GM23338 (cell line): ENCODE measurements at regions not wholly inside any gene's neighbourhood (a gene's known extent, or its start where the extent isn't known, plus 50 kb on each side); places are given as distances from the start of the nearest gene placed in this dataset.

Source experiments
- ATAC-seq: fragments of 200-7000 bp; cut with Tn5 transposase; 3 replicates; pipeline ENCODE4 v1.9.1; 2020
- DNase-seq: peaks from one replicate; pipeline ENCODE4 v3.0.0-alpha.2; 2015; ENCODE audit warnings: low spot score
- H2AFZ ChIP-seq: fragments of 200-600 bp; sonication (generic); 2 replicates; pipeline ENCODE4 v1.8.0; 2016; ENCODE audit warnings: antibody characterized with exemption, mild to moderate bottlenecking, moderate library complexity
- H3F3A ChIP-seq: fragments of 200-600 bp; sonication (generic); replicated peaks from 2 replicates; pipeline ENCODE4 v1.8.0; 2017; ENCODE audit warnings: antibody characterized with exemption, mixed run types, low read depth
- H3K27ac ChIP-seq: fragments of 200-600 bp; sonication (generic); 2 replicates; pipeline ENCODE4 v1.6.1; 2016; ENCODE audit warnings: low read depth
- H3K27me3 ChIP-seq: fragments of 200-600 bp; sonication (generic); 2 replicates; pipeline ENCODE4 v1.8.0; 2016; ENCODE audit warnings: mild to moderate bottlenecking, mixed run types, moderate library complexity; ENCODE audit not compliant: insufficient read depth
- H3K36me3 ChIP-seq: fragments of 200-600 bp; sonication (generic); 2 replicates; pipeline ENCODE4 v1.8.0; 2016; ENCODE audit warnings: mild to moderate bottlenecking; ENCODE audit not compliant: insufficient read depth
- H3K4me1 ChIP-seq: fragments of 200-600 bp; sonication (generic); 2 replicates; pipeline ENCODE4 v1.8.0; 2016; ENCODE audit warnings: mild to moderate bottlenecking, moderate library complexity; ENCODE audit not compliant: insufficient read depth
- H3K4me2 ChIP-seq: fragments of 200-600 bp; sonication (generic); 2 replicates; pipeline ENCODE4 v1.7.1; 2017; ENCODE audit warnings: mixed run types
- H3K4me3 ChIP-seq: fragments of 200-600 bp; sonication (generic); 2 replicates; pipeline ENCODE4 v1.6.1; 2016; ENCODE audit warnings: mixed run types
- H3K79me2 ChIP-seq: fragments of 200-600 bp; sonication (generic); replicated peaks from 2 replicates; pipeline ENCODE4 v1.8.0; 2017; ENCODE audit warnings: mild to moderate bottlenecking; ENCODE audit not compliant: insufficient read depth
- H3K9me2 ChIP-seq: fragments of 200-600 bp; sonication (generic); 2 replicates; pipeline ENCODE4 v1.8.0; 2017; ENCODE audit not compliant: insufficient read depth
- H4K20me1 ChIP-seq: fragments of 200-600 bp; sonication (generic); replicated peaks from 2 replicates; pipeline ENCODE4 v1.8.0; 2017; ENCODE audit warnings: mild to moderate bottlenecking; ENCODE audit not compliant: insufficient read depth
- H3K27ac Mint-ChIP-seq: 2 replicates; pipeline ENCODE4 v1.8.0; 2020; ENCODE audit warnings: inconsistent platforms, mild to moderate bottlenecking, moderate library complexity, mixed read lengths
- H3K27me3 Mint-ChIP-seq: 3 replicates; pipeline ENCODE4 v1.8.0; 2022; ENCODE audit warnings: low read depth, mild to moderate bottlenecking, moderate library complexity, mixed read lengths, inconsistent platforms; ENCODE audit not compliant: insufficient read depth, poor library complexity
- H3K36me3 Mint-ChIP-seq: 3 replicates; pipeline ENCODE4 v1.8.0; 2021; ENCODE audit warnings: low read depth, mild to moderate bottlenecking, inconsistent platforms, moderate library complexity, mixed read lengths
- H3K4me1 Mint-ChIP-seq: 3 replicates; pipeline ENCODE4 v1.8.0; 2020; ENCODE audit warnings: mild to moderate bottlenecking, inconsistent platforms, mixed read lengths
- H3K4me3 Mint-ChIP-seq: 3 replicates; pipeline ENCODE4 v1.8.0; 2021; ENCODE audit warnings: moderate library complexity, mild to moderate bottlenecking, inconsistent platforms, mixed read lengths
- H3K9me3 Mint-ChIP-seq: 3 replicates; pipeline ENCODE4 v1.8.0; 2020; ENCODE audit warnings: moderate library complexity, mild to moderate bottlenecking, inconsistent platforms, mixed read lengths
- CREB1 ChIP-seq: fragments of 250-450 bp; sonication (Bioruptor Pico); IDR thresholded peaks from 2 replicates; pipeline ENCODE4 v1.5.0; 2020; ENCODE audit warnings: low read depth, mild to moderate bottlenecking, moderate library complexity
- JUNB ChIP-seq: IDR thresholded peaks from one replicate; pipeline ENCODE4 v1.6.1; 2016; ENCODE audit warnings: antibody characterized with exemption; ENCODE audit not compliant: unreplicated experiment
- NANOG ChIP-seq: IDR thresholded peaks from 2 replicates; pipeline ENCODE4 v1.6.1; 2016; ENCODE audit warnings: antibody characterized with exemption, borderline replicate concordance
- POLR2AphosphoS5 ChIP-seq: IDR thresholded peaks from 2 replicates; pipeline ENCODE4 v1.6.1; 2016; ENCODE audit warnings: antibody characterized with exemption, low read depth
- STAT1 ChIP-seq: IDR thresholded peaks from one replicate; pipeline ENCODE4 v1.6.1; 2016; ENCODE audit warnings: antibody characterized with exemption; ENCODE audit not compliant: unreplicated experiment
- TF ChIP-seq, protein P1 (sequence below): fragments of 250-450 bp; sonication (Bioruptor Pico); IDR thresholded peaks from 2 replicates; pipeline ENCODE4 v1.5.0; 2020; ENCODE audit warnings: mild to moderate bottlenecking, moderate library complexity
- TF ChIP-seq, protein P2 (sequence below), 2 experiments: fragments of 200-600 bp in 1 of 2; sonication (generic) in 1 of 2; conservative IDR thresholded peaks; 2 replicates each; pipeline versions ENCODE4 v1.5.1 to v1.6.1; 2016 to 2017; ENCODE audit warnings: antibody characterized with exemption in 2 of 2, low read depth in 2 of 2, mild to moderate bottlenecking in 2 of 2, moderate library complexity in 1 of 2
- TF ChIP-seq, protein P3 (sequence below): IDR thresholded peaks from one replicate; pipeline ENCODE4 v1.6.1; 2018; ENCODE audit warnings: antibody characterized with exemption; ENCODE audit not compliant: unreplicated experiment

DNA sequence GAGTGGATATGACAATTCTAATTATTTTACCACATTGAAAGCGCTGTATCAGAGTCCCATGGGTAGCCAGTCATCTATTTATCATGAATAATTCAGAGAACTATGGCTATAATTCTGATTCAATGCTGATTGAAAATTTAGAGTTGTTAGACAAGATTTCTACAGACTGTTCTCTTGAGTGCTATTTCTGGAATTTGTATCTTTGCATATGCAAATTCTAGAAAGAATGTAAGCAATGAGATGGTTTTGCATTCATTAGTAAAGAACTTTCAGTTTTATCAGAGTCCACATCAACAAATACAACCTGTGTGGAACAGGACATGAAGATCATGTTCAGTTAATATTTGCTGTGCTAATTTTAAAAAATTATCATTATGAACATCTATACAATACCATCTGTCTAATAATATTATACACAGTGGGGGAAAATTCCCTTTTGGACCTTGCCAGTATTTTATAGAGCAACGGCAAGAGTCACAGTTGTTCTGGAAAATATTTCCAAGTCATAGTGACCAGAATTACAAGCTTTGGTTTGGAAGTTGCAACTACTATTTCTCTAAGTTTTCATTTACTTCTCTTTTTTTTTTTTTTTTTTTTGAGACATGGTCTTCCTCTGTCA lies 372.7 kb upstream of the PTGER4 start (continued):
- TF ChIP-seq, protein P1, sequence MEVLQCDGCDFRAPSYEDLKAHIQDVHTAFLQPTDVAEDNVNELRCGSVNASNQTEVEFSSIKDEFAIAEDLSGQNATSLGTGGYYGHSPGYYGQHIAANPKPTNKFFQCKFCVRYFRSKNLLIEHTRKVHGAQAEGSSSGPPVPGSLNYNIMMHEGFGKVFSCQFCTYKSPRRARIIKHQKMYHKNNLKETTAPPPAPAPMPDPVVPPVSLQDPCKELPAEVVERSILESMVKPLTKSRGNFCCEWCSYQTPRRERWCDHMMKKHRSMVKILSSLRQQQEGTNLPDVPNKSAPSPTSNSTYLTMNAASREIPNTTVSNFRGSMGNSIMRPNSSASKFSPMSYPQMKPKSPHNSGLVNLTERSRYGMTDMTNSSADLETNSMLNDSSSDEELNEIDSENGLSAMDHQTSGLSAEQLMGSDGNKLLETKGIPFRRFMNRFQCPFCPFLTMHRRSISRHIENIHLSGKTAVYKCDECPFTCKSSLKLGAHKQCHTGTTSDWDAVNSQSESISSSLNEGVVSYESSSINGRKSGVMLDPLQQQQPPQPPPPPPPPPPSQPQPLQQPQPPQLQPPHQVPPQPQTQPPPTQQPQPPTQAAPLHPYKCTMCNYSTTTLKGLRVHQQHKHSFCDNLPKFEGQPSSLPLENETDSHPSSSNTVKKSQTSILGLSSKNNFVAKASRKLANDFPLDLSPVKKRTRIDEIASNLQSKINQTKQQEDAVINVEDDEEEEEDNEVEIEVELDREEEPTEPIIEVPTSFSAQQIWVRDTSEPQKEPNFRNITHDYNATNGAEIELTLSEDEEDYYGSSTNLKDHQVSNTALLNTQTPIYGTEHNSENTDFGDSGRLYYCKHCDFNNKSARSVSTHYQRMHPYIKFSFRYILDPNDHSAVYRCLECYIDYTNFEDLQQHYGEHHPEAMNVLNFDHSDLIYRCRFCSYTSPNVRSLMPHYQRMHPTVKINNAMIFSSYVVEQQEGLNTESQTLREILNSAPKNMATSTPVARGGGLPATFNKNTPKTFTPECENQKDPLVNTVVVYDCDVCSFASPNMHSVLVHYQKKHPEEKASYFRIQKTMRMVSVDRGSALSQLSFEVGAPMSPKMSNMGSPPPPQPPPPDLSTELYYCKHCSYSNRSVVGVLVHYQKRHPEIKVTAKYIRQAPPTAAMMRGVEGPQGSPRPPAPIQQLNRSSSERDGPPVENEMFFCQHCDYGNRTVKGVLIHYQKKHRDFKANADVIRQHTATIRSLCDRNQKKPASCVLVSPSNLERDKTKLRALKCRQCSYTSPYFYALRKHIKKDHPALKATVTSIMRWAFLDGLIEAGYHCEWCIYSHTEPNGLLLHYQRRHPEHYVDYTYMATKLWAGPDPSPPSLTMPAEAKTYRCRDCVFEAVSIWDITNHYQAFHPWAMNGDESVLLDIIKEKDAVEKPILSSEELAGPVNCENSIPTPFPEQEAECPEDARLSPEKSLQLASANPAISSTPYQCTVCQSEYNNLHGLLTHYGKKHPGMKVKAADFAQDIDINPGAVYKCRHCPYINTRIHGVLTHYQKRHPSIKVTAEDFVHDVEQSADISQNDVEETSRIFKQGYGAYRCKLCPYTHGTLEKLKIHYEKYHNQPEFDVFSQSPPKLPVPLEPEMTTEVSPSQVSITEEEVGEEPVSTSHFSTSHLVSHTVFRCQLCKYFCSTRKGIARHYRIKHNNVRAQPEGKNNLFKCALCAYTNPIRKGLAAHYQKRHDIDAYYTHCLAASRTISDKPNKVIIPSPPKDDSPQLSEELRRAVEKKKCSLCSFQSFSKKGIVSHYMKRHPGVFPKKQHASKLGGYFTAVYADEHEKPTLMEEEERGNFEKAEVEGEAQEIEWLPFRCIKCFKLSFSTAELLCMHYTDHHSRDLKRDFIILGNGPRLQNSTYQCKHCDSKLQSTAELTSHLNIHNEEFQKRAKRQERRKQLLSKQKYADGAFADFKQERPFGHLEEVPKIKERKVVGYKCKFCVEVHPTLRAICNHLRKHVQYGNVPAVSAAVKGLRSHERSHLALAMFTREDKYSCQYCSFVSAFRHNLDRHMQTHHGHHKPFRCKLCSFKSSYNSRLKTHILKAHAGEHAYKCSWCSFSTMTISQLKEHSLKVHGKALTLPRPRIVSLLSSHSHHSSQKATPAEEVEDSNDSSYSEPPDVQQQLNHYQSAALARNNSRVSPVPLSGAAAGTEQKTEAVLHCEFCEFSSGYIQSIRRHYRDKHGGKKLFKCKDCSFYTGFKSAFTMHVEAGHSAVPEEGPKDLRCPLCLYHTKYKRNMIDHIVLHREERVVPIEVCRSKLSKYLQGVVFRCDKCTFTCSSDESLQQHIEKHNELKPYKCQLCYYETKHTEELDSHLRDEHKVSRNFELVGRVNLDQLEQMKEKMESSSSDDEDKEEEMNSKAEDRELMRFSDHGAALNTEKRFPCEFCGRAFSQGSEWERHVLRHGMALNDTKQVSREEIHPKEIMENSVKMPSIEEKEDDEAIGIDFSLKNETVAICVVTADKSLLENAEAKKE (CRISPR knock-in tag): no peak
- TF ChIP-seq CREB1 (CRISPR knock-in tag) (no peak), NANOG (no peak), STAT1 (no peak), POLR2AphosphoS5 (no peak), JUNB (no peak)

DNA sequence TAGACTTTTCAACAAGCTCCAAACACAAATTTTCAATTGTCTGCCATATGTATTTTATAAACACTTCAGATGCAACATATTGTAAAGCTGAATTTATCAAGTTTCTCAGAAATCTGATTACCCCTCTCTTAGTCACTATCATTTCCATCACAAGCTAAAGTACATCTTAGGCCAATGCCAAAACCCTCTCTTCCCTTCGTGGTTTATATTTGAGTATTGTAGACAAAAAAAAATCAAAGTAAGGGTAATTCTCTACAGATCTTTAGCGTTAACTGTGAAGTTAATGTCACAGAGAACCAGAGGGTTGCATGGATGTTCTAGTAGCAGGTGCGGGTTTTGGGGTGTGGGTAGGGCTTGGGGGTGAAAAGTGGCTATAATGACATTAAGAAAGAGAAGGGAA lies 387.7 kb upstream of the PTGER4 start:
- Histone ChIP-seq H3K4me2 (no peak overlapping the region), H2AFZ (no peak overlapping the region), H3K9me2 (peaks cover 9% of the 10 kb centered on the region), H3K36me3 (no peaks in the 10 kb centered on the region), H3F3A (no peaks in the 10 kb centered on the region), H4K20me1 (no peaks in the 10 kb centered on the region), H3K27me3 (no peaks in the 10 kb centered on the region), H3K4me1 (no peaks in the 10 kb centered on the region), H3K79me2 (no peaks in the 10 kb centered on the region), H3K27ac (no peak overlapping the region), H3K4me3 (no peak overlapping the region)
- H3K27ac Mint-ChIP-seq: no peak overlapping the region
- no peak for ATAC-seq
- no peak overlapping the region for H3K4me3 Mint-ChIP-seq
- H3K27me3 Mint-ChIP-seq: no peaks in the 10 kb centered on the region
- no peaks in the 10 kb centered on the region for H3K4me1 Mint-ChIP-seq
- no peak for DNase-seq
- H3K36me3 Mint-ChIP-seq: no peaks in the 10 kb centered on the region
- H3K9me3 Mint-ChIP-seq: no peaks in the 10 kb centered on the region
- TF ChIP-seq, protein P2, sequence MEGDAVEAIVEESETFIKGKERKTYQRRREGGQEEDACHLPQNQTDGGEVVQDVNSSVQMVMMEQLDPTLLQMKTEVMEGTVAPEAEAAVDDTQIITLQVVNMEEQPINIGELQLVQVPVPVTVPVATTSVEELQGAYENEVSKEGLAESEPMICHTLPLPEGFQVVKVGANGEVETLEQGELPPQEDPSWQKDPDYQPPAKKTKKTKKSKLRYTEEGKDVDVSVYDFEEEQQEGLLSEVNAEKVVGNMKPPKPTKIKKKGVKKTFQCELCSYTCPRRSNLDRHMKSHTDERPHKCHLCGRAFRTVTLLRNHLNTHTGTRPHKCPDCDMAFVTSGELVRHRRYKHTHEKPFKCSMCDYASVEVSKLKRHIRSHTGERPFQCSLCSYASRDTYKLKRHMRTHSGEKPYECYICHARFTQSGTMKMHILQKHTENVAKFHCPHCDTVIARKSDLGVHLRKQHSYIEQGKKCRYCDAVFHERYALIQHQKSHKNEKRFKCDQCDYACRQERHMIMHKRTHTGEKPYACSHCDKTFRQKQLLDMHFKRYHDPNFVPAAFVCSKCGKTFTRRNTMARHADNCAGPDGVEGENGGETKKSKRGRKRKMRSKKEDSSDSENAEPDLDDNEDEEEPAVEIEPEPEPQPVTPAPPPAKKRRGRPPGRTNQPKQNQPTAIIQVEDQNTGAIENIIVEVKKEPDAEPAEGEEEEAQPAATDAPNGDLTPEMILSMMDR (conservative IDR thresholded peaks at IDR 0.05; ENCODE audit: low read depth in 2 of 2): no peak
- TF ChIP-seq, protein P3, sequence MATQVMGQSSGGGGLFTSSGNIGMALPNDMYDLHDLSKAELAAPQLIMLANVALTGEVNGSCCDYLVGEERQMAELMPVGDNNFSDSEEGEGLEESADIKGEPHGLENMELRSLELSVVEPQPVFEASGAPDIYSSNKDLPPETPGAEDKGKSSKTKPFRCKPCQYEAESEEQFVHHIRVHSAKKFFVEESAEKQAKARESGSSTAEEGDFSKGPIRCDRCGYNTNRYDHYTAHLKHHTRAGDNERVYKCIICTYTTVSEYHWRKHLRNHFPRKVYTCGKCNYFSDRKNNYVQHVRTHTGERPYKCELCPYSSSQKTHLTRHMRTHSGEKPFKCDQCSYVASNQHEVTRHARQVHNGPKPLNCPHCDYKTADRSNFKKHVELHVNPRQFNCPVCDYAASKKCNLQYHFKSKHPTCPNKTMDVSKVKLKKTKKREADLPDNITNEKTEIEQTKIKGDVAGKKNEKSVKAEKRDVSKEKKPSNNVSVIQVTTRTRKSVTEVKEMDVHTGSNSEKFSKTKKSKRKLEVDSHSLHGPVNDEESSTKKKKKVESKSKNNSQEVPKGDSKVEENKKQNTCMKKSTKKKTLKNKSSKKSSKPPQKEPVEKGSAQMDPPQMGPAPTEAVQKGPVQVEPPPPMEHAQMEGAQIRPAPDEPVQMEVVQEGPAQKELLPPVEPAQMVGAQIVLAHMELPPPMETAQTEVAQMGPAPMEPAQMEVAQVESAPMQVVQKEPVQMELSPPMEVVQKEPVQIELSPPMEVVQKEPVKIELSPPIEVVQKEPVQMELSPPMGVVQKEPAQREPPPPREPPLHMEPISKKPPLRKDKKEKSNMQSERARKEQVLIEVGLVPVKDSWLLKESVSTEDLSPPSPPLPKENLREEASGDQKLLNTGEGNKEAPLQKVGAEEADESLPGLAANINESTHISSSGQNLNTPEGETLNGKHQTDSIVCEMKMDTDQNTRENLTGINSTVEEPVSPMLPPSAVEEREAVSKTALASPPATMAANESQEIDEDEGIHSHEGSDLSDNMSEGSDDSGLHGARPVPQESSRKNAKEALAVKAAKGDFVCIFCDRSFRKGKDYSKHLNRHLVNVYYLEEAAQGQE: no peak
